Stomach (tissue), 4 donors: ENCODE measurements at regions not wholly inside any gene's neighbourhood (a gene's known extent, or its start where the extent isn't known, plus 50 kb on each side); places are given as distances from the start of the nearest gene placed in this dataset.

Source experiments
- POLR2AphosphoS5 ChIP-seq, 3 donors: sonication (generic); formaldehyde crosslinking; IDR thresholded peaks; one replicate each; pipeline ENCODE4 v1.6.1; 2016; ENCODE audit warnings: antibody characterized with exemption in 3 of 3
- TF ChIP-seq, protein P1 (sequence below), 7 experiments: fragments of 450-650 bp in 4 of 7; fragments of 200-600 bp in 3 of 7; sonication (generic) in 3 of 7; IDR thresholded peaks; one replicate each; pipeline ENCODE4 v1.5.1; 2016 to 2019; ENCODE audit warnings: antibody characterized with exemption in 7 of 7, control low read depth in 2 of 7, mild to moderate bottlenecking in 1 of 7

DNA sequence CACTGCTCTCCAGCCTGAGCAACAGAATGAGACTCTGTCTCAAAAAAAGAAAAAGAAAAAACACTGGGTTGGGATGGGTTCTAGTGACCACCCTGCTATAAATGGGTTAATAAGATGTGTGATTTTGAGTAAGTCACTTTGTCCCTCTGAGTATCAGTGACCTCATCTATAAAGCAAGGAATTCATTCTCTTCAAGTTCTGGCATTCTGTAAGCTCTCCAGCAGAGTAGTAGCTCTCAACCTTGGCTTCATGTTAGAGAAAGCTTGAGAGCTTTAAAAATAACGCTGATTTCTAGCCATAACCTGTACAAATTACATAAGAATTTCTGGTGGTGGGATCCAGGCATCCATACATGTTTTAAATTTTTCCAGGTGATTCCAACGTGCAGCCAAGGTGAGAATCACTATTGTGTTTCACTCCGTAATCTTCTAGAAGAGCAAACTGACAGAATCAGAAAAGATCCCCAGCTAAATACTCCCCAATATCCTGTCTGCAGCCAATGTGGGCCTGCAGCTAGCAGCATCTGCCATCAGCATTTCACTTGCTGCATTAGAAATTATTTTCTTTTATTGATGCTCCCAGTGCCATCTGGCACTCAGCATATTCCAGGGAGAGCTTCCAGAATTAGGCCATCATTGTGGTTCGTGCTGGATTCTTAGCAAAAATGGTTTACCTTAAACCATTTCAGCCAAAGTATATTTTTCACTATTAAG lies 109.4 kb downstream of the FEM1C start:
- no peak for TF ChIP-seq POLR2AphosphoS5 (IDR thresholded peaks at IDR 0.05)
- TF ChIP-seq, protein P1, sequence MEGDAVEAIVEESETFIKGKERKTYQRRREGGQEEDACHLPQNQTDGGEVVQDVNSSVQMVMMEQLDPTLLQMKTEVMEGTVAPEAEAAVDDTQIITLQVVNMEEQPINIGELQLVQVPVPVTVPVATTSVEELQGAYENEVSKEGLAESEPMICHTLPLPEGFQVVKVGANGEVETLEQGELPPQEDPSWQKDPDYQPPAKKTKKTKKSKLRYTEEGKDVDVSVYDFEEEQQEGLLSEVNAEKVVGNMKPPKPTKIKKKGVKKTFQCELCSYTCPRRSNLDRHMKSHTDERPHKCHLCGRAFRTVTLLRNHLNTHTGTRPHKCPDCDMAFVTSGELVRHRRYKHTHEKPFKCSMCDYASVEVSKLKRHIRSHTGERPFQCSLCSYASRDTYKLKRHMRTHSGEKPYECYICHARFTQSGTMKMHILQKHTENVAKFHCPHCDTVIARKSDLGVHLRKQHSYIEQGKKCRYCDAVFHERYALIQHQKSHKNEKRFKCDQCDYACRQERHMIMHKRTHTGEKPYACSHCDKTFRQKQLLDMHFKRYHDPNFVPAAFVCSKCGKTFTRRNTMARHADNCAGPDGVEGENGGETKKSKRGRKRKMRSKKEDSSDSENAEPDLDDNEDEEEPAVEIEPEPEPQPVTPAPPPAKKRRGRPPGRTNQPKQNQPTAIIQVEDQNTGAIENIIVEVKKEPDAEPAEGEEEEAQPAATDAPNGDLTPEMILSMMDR (IDR thresholded peaks at IDR 0.05) = no peak
